LNCaP clone FGC (cell line): ENCODE measurements at regions not wholly inside any gene's neighbourhood (a gene's known extent, or its start where the extent isn't known, plus 50 kb on each side); places are given as distances from the start of the nearest gene placed in this dataset.
"Not testable (repeated sequence)": the region's sequence is repeated elsewhere in the genome, so short reads cannot be mapped to it uniquely, and the experiment has no call there.

Experiments
- DNase-seq: peaks from one replicate; pipeline ENCODE4 v3.0.0-alpha.2; 2011; ENCODE audit warnings: low read depth
- H3K4me3 ChIP-seq: 2 replicates; pipeline ENCODE4 v1.5.1; 2011; ENCODE audit warnings: mild to moderate bottlenecking, low read depth, low read length, control low read depth
- CTCF ChIP-seq: IDR thresholded peaks from 2 replicates; pipeline ENCODE4 v1.5.1; 2012; ENCODE audit warnings: mild to moderate bottlenecking; ENCODE audit not compliant: control insufficient read depth, insufficient read depth; ENCODE audit errors: extremely low read depth

DNA sequence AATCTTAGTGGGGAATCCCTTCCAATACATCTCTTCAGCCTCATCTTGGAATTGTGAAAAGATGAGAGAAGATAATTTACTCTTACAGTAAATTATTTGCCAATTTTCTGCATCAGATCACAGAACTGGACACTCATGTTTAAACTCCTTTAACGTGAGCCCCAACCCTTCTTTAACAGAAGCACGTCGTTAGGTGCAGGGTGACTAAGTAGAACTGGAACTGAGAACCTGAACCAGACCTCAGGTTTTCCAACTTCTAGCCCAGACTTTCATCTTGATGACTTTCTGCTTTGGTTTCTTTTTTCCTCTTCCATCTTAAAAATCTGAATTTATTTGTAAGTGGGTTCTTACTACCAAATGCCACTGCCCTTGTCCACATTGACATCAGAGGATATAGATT lies 57.2 kb upstream of the LYZL2 start:
- no peak for DNase-seq
- no peak for TF ChIP-seq CTCF
- no peak overlapping the region for H3K4me3 ChIP-seq

- TF ChIP-seq CTCF: no peak
- DNase-seq: no peak
- no peak overlapping the region for H3K4me3 ChIP-seq
These were observed 53.9 kb upstream of the LYZL2 start for GRCh38 chr10:30683496-30683895.

GRCh38 chr10:30682377-30683199 lies 53.0 kb upstream of the LYZL2 start:
- not testable (repeated sequence) for DNase-seq

DNA sequence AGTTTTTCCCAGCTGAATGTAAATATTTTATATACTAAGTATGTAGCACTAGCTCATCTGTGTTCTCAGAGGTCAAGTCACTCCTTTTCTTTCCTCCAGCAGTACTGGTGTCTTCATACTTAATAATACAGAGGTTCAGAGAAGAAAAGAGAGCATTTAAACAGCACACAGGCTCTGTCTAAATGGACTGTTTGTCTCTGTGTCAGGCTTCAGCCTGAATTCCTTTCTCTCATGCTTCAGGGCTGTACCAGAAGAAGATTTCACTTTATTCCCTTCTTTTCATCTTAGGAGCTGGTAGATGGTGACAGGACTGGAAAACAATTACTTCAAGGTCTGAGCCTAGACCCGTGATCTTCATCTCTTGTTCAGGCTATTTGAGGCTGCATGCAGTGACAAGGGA lies 51.4 kb upstream of the LYZL2 start:
- DNase-seq: no peak
- no peak overlapping the region for H3K4me3 ChIP-seq
- no peak for TF ChIP-seq CTCF

More at GRCh38 chr10:30682377-30683199, 53.0 kb upstream of the LYZL2 start:
- H3K4me3 ChIP-seq: not testable (repeated sequence)
